K562 (cell line): ENCODE measurements at regions not wholly inside any gene's neighbourhood (a gene's known extent, or its start where the extent isn't known, plus 50 kb on each side); places are given as distances from the start of the nearest gene placed in this dataset.

ENCODE experiments used
- CTCF ChIP-seq, 3 experiments: IDR thresholded peaks in 2 of 3; conservative IDR thresholded peaks in 1 of 3; 2 replicates each; pipeline ENCODE4 v1.5.1; 2011 to 2012; ENCODE audit warnings: low read length in 3 of 3, mild to moderate bottlenecking in 3 of 3, control low read depth in 2 of 3, improper control_type of control experiment in 1 of 3, inconsistent platforms in 1 of 3, low read depth in 1 of 3, mixed read lengths in 1 of 3, moderate library complexity in 1 of 3; ENCODE audit not compliant: insufficient read depth in 2 of 3
- FOXJ2 ChIP-seq: fragments of 200-800 bp; sonication (Bioruptor generic); IDR thresholded peaks from 2 replicates; pipeline ENCODE4 v1.6.1; 2016; ENCODE audit warnings: missing genetic modification characterization, missing compliant biosample characterization
- GABPB1 ChIP-seq: sonication (generic); formaldehyde crosslinking; IDR thresholded peaks from 2 replicates; pipeline ENCODE4 v1.8.0; 2022; ENCODE audit warnings: mild to moderate bottlenecking, missing genetic modification reagents
- GTF2F1 ChIP-seq: IDR thresholded peaks from 2 replicates; pipeline ENCODE4 v1.6.1; 2011; ENCODE audit warnings: low read depth, low read length, improper control_type of control experiment
- MXI1 ChIP-seq: IDR thresholded peaks from 2 replicates; pipeline ENCODE4 v1.6.1; 2011; ENCODE audit warnings: low read depth, mild to moderate bottlenecking, improper control_type of control experiment, low read length
- POLR2A ChIP-seq: fragments of 450-650 bp; conservative IDR thresholded peaks from 2 replicates; pipeline ENCODE4 v1.6.1; 2016
- TF ChIP-seq, protein P1 (sequence below): sonication (generic); formaldehyde crosslinking; IDR thresholded peaks from 2 replicates; pipeline ENCODE4 v1.8.1; 2023; ENCODE audit warnings: mild to moderate bottlenecking, missing genetic modification reagents

DNA sequence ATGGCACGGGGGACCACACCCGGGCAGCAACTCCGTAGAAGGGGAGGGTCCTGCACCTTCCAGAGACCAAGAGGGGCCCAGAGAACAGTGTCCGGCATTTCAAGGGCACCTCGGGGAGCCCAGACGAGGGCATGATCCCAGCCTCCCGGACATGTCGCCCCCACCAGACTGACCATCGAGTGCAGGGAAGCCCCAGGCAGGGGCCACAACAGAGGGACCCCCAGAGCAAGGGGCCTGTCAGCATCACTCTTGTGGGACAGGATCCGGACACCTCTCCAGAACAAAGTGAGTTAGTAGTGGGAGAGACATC is 50.4 kb upstream of the CTDP1 start:
- no peak for TF ChIP-seq GABPB1 (CRISPR knock-in tag)
- no peak for TF ChIP-seq GTF2F1
- no peak for TF ChIP-seq FOXJ2 (tag)
- TF ChIP-seq MXI1 = no peak
- no peak for TF ChIP-seq CTCF (IDR thresholded peaks at IDR 0.05 in 2 of 3, conservative IDR thresholded peaks at IDR 0.05 in 1 of 3; ENCODE audit: insufficient read depth in 2 of 3, low read depth in 1 of 3, low read length in 3 of 3)
- TF ChIP-seq, protein P1, sequence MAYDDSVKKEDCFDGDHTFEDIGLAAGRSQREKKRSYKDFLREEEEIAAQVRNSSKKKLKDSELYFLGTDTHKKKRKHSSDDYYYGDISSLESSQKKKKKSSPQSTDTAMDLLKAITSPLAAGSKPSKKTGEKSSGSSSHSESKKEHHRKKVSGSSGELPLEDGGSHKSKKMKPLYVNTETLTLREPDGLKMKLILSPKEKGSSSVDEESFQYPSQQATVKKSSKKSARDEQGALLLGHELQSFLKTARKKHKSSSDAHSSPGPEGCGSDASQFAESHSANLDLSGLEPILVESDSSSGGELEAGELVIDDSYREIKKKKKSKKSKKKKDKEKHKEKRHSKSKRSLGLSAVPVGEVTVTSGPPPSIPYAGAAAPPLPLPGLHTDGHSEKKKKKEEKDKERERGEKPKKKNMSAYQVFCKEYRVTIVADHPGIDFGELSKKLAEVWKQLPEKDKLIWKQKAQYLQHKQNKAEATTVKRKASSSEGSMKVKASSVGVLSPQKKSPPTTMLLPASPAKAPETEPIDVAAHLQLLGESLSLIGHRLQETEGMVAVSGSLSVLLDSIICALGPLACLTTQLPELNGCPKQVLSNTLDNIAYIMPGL (CRISPR knock-in tag) = no peak
- no peak for TF ChIP-seq POLR2A
